GM13977 (cell line): ENCODE measurements at regions not wholly inside any gene's neighbourhood (a gene's known extent, or its start where the extent isn't known, plus 50 kb on each side); places are given as distances from the start of the nearest gene placed in this dataset.

ENCODE experiments used
- DNase-seq: peaks from one replicate; pipeline ENCODE4 v3.0.0; 2012; ENCODE audit warnings: low spot score
- CTCF ChIP-seq: IDR thresholded peaks from 2 replicates; pipeline ENCODE4 v1.5.1; 2012; ENCODE audit warnings: mild to moderate bottlenecking, control low read depth; ENCODE audit not compliant: insufficient read depth; ENCODE audit errors: extremely low read depth, missing control alignments
- in situ Hi-C: fragments of 300-500 bp; cut with MboI; formaldehyde crosslinking; loops from one replicate; pipeline ENCODE4 v1.12.0; 2022; ENCODE audit warnings: low sequenced_read_pairs, low pct_unique_long_range_greater_than_20kb, mixed read lengths, inconsistent platforms; ENCODE audit not compliant: unreplicated experiment

- TF ChIP-seq CTCF, result no peak
- in situ Hi-C loops, result no loop called here
- no peak for DNase-seq
These were observed 649.9 kb downstream of the KCNJ2 start for GRCh38 chr17:70819183-70819582.

- no peak for TF ChIP-seq CTCF
- in situ Hi-C loops, result no loop called here
- no peak for DNase-seq
These were observed 650.9 kb downstream of the KCNJ2 start for GRCh38 chr17:70820276-70820675.

GRCh38 chr17:70825321-70826125 lies 656.2 kb downstream of the KCNJ2 start:
- no peak for DNase-seq
- in situ Hi-C loops, result no loop called here
- TF ChIP-seq CTCF, result no peak

- no peak for TF ChIP-seq CTCF
- no peak for DNase-seq
- in situ Hi-C loops, result no loop called here
These were observed 660.5 kb downstream of the KCNJ2 start for GRCh38 chr17:70829876-70830275.

- in situ Hi-C loops, result no loop called here
- TF ChIP-seq CTCF, result no peak
- no peak for DNase-seq
These were observed 664.7 kb downstream of the KCNJ2 start for GRCh38 chr17:70834039-70834438.

GRCh38 chr17:70848785-70849184 lies 679.5 kb downstream of the KCNJ2 start:
- DNase-seq, result no peak
- TF ChIP-seq CTCF, result no peak
- in situ Hi-C loops, result no loop called here
